ENCODE measurements at regions not wholly inside any gene's neighbourhood (a gene's known extent, or its start where the extent isn't known, plus 50 kb on each side); places are given as distances from the start of the nearest gene placed in this dataset.

DNA sequence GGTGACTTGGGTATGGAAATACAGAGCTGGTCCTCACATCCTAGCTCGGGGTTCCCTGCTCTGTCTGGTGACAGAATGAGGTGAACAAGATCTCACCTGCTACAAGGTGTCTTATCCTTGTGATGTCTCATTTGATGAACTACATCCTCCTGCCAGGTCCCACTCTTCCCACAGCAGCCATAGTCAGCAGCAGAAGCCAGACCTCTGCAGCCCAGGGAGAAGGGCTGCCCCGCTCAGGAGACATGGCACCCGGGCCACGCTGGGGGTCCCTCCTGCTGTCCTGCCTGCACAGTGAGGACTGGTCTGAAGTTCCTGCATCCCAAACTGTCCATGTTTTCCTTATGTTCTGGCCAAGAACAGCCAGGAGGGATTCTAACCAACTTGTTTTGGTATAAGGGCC is 414.1 kb downstream of the CTTN start (continued):
- TF ChIP-seq, protein P1, sequence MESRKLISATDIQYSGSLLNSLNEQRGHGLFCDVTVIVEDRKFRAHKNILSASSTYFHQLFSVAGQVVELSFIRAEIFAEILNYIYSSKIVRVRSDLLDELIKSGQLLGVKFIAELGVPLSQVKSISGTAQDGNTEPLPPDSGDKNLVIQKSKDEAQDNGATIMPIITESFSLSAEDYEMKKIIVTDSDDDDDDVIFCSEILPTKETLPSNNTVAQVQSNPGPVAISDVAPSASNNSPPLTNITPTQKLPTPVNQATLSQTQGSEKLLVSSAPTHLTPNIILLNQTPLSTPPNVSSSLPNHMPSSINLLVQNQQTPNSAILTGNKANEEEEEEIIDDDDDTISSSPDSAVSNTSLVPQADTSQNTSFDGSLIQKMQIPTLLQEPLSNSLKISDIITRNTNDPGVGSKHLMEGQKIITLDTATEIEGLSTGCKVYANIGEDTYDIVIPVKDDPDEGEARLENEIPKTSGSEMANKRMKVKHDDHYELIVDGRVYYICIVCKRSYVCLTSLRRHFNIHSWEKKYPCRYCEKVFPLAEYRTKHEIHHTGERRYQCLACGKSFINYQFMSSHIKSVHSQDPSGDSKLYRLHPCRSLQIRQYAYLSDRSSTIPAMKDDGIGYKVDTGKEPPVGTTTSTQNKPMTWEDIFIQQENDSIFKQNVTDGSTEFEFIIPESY (IDR thresholded peaks at IDR 0.05; ENCODE audit: extremely low read depth, insufficient replicate concordance, low read length): no peak
- TF ChIP-seq POLR2A (IDR thresholded peaks at IDR 0.05; ENCODE audit: borderline replicate concordance, extremely low read depth, insufficient read depth, insufficient read length) (no peak), POLR2AphosphoS5 (IDR thresholded peaks at IDR 0.05; ENCODE audit: low read depth, low read length) (no peak), ELF1 (IDR thresholded peaks at IDR 0.05; ENCODE audit: borderline replicate concordance, low read depth) (no peak)

DNA sequence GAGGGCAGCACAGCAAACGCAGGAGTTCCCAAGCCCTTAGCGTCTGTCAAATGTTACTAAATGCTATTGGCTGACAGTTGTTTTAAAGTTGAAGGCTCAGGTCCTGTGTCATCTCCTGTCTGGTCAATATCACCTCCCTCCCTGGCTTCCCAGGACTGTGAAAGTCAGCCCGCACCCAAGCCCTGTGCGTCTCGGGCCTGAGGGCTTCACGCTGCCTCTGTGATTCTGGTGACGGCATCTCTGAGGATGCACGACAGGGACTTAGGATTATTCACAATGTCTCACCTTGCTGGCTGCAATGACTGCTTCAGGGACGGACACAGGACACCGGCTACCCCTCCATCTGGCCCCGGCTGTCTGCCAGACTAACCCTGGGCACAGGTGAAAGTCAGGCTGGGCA is 415.3 kb downstream of the CTTN start:
- Histone ChIP-seq H4K20me1 (ENCODE audit: insufficient read depth) (no peaks in the 10 kb centered on the region), H3K4me1 (ENCODE audit: control insufficient read depth in 1 of 2, insufficient read depth in 2 of 2, low read length in 2 of 2) (no peaks in the 10 kb centered on the region), H3K9ac (ENCODE audit: low read length) (no peak overlapping the region), H3K4me3 (replicated peaks in 1 of 2; ENCODE audit: low read depth in 1 of 2, low read length in 2 of 2) (no peak overlapping the region), H3K27ac (ENCODE audit: low read depth, low read length) (no peak overlapping the region), H3K9me3 (ENCODE audit: control insufficient read depth in 1 of 2, insufficient read depth in 1 of 2, low read depth in 1 of 2, low read length in 2 of 2) (no peaks in the 10 kb centered on the region), H3K27me3 (ENCODE audit: insufficient read depth, low read length) (no peaks in the 10 kb centered on the region), H3K79me2 (ENCODE audit: insufficient read depth, low read length) (no peaks in the 10 kb centered on the region), H3K36me3 (ENCODE audit: control insufficient read depth in 1 of 2, insufficient read depth in 2 of 2, low read length in 2 of 2) (no peaks in the 10 kb centered on the region), H2AFZ (ENCODE audit: low read depth, low read length, poor library complexity, severe bottlenecking) (no peak overlapping the region), H3K4me2 (ENCODE audit: low read length) (no peak overlapping the region), H3K9me2 (ENCODE audit: insufficient read depth) (no peaks in the 10 kb centered on the region)
- DNase-seq (ENCODE audit: low read depth, low spot score) (no peak), ATAC-seq (no peak)
- intact Hi-C loops (cut with micrococcal nuclease): loop anchor here (2.0 kb wide), 2 partner anchors 345 to 607 kb away; no protein-coding TSS in a partner anchor
- TF ChIP-seq FOSL1 (IDR thresholded peaks at IDR 0.05; ENCODE audit: low read depth) (no peak), ZFX (IDR thresholded peaks at IDR 0.05) (no peak), CEBPB (IDR thresholded peaks at IDR 0.05; ENCODE audit: low read depth) (no peak), ELF1 (IDR thresholded peaks at IDR 0.05; ENCODE audit: borderline replicate concordance, low read depth) (no peak), POLR2A (IDR thresholded peaks at IDR 0.05; ENCODE audit: borderline replicate concordance, extremely low read depth, insufficient read depth, insufficient read length) (no peak), EZH2 (IDR thresholded peaks at IDR 0.05) (no peak), POLR2AphosphoS5 (IDR thresholded peaks at IDR 0.05; ENCODE audit: low read depth, low read length) (no peak), SP1 (IDR thresholded peaks at IDR 0.05; ENCODE audit: low read depth) (no peak), TCF7L2 (IDR thresholded peaks at IDR 0.05; ENCODE audit: borderline replicate concordance, extremely low read depth, insufficient read depth, insufficient read length) (no peak), JUND (IDR thresholded peaks at IDR 0.05) (no peak)
- TF ChIP-seq, protein P1 (IDR thresholded peaks at IDR 0.05; ENCODE audit: extremely low read depth, insufficient replicate concordance, low read length): no peak
- TF ChIP-seq, protein P2, sequence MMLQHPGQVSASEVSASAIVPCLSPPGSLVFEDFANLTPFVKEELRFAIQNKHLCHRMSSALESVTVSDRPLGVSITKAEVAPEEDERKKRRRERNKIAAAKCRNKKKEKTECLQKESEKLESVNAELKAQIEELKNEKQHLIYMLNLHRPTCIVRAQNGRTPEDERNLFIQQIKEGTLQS (IDR thresholded peaks at IDR 0.05): no peak
- ChIA-PET POLR2A (no interaction called here), CTCF (no interaction called here), RAD21 (ENCODE audit: low non-redundant PET in 1 of 2, low total read pairs in 2 of 2, uncharacterized antibody in 2 of 2, unreplicated experiment in 2 of 2) (no interaction called here)
- no TSS peak for BruUV-seq (replicated peaks)
